HG03520 (cell line): ENCODE measurements at regions not wholly inside any gene's neighbourhood (a gene's known extent, or its start where the extent isn't known, plus 50 kb on each side); places are given as distances from the start of the nearest gene placed in this dataset.

ENCODE experiments used
- ATAC-seq: cut with Tn5 transposase; IDR thresholded peaks from one replicate; pipeline ENCODE4 v1.9.1; 2021; ENCODE audit warnings: mild to moderate bottlenecking, moderate library complexity; ENCODE audit not compliant: unreplicated experiment

DNA sequence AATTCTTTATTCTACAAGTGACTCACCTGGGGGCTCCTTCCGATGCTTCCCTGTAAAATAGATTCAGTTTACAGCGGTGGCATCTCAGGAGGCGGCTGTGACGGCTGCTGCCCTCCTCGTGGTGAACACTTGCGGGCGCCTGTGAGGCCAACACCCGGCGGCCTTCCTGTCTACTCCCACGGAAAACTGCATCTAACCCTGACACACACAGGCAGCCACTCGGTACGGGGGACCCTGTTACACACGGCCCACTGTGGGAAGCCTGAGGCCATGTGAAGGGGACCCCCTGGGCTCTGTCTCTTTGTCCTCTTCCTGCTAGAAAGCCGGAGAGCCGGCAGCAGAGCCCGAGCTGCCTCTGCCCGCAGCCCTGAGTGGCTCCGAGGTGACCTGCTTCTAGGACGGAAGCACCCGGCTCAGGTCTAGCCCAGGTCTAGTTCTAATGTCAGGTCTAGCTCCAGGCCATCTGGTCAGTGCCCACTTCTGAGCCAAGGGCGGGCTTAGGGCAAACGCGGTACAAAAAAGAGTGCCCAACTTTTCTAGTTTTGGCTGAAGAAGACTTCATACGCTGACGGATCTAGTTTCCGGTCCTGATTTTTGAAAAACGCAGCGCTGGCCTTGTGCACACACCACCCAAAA is 159.4 kb downstream of the ENGASE start:
- no peak for ATAC-seq

DNA sequence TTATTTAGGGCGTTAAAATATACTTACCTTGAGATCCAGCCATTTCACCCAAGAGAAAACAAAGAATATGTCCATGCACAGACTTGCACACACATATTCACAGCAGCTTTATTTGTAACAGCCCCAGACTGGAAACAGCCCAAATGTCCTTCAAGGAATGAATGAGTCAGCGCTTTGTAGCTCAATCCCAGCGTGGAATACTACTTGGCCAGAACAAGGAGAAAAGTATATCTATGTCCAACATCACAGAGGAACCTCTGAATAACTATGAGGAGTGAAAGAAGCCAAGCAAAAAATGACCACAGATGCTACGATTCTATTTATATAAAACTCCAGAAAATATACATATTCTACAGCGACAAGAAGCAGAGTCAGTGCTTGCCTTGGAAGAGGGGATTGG is 158.3 kb downstream of the ENGASE start:
- no peak for ATAC-seq

DNA sequence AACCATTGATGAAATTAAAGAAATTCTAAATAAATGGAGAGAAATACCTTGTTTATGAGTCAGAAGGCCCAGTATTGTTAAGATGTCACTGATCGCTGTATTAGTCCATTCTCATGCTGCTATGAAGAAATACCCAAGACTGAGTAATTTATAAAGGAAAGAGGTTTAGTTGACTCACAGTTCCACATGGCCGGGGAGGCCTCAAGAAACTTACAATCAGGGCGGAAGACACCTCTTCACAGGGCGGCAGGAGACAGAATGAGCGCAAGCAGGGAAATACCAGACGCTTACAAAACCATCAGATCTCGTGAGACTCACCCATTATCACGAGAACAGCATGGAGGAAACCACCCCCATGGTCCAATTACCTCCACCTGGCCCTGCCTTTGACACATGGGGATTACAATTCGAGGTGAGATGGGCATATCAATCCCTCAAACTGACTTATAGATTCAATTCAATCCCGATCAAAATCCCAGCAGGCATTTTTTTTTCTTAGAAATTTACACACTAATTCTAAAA is 157.2 kb downstream of the ENGASE start:
- ATAC-seq: no peak

DNA sequence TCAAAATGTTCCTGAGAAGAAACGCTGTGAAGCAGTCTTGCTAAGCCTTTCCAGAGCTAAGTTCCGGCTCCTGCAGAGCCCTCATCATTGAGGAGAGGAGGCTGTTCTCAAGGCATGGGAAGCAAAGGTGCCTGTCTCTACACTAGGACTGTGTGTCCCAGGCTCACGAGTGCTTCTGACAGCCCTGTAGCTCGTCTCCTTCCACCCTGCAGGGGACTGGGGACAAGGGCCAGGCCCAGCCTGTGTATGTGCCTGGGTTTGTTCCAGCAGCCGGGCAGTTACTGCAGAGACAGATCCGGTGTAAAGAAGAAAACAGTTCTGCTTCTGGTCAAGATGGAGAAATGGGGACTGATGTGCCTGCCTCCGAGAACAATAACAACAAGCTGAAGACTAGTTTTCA is 156.0 kb downstream of the ENGASE start:
- no peak for ATAC-seq

DNA sequence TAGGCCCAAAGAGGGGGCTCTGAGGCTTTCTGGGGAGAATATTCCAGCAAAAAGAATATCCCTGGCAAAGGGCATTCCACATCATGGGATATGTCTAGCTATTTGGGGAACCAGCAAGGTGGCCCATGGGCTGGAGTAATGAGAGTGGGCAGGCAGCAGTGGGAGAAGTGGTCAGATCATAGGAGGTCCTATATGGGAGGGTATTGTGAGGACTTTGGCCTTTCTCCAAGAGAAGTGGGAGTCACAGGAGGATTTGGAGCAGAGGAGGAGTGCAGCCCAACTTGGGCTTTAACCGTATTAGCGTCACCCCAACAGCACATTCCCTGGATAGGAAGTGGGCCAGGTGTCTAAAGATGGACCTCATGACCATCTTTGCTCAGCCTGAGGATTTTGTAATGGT is 151.4 kb downstream of the ENGASE start:
- ATAC-seq: no peak

DNA sequence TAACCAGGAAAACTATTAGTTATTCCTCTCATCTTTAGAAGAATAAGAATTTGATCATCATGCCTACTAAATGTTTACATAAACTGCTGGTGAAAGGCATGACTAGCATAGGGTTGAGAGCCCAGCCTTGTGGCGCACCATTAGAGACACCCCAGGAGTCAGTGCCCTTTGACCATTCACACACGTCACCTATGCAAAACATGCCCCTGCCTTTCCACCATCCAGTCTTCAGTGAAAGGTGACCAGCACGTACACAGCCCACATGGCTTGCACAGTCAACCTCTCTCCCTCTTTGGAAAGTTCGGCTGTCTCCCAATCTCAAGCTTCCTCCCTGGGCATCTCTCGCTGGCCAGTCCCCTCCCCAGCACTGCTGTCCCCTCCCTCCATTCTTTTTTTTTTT is 150.3 kb downstream of the ENGASE start:
- ATAC-seq: no peak

DNA sequence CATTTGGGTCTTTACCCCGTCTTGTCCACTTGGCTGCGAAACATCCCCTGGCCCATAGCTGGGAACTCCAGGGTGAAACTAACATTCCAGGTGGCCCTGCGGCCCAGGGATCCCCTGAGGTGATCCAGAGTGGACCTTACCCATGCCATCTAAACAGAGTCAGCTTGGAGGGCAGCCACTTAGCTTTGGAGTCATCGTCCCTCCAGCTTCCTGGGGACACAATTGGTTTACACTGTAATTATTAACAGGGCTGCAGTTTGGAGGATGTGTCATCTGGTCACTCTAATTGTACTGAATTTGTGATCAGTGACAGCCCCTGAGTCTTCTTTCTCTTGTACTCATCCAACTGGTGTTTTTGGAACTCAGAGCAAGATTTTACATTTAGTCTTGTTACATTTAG is 149.9 kb downstream of the ENGASE start:
- ATAC-seq: no peak

DNA sequence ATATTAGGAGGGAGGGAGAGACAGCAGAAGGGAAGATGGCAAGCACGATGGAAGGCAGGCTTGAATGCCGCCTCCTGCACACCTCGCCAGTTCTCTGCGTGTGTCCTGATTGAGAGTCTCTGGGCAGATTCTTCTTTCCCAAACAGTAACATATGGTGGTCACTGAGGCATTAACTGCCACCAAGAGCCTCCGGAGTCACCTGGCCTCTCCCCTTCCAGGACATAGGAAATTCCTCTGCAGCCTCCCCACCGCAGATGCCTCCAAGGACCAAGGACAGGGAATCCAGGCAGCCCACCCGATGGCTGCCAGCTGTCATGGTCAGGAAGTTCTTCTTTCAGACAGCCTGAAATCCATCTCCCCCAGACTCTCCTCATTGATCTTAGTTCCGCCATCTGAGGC is 149.3 kb downstream of the ENGASE start:
- ATAC-seq: no peak

DNA sequence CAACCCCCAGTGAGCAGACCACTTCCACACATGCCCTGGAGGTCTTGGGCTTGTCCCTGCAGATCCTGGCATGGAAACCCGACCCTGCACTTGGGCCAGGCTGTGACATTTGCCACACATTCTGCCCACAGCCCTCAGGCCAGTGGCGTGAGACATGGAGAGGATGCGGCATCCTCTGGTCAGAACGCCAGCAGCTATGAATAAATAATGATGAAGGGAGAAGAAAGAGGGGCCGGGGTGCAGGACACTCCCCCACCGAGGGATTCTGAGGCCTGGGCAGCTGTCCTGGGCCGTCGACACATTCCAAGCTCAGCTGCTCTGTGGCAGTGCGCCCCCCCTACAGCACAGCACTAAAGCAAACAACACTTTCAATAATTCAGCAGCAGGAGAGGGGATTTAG is 148.8 kb downstream of the ENGASE start:
- ATAC-seq: no peak

DNA sequence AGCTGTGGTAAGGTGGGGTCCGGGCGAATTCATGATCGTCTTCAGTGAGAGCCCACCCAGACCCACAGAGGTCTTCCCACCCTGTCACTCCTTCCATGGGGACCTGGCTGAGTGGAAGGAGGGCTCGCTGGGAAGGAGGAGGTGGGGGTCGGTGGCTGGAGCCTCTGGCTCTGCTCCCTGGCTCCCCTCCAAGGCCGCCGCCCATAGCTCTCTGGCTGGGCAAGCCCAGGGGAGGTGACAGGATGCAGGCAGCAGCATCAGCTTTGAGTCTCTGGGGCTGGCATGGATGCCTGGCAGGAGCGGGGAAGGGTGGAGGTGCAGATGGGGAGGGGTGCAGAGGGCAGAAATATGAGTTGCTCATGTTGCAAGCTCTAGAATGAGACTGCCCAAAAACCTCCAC is 147.0 kb downstream of the ENGASE start:
- no peak for ATAC-seq

DNA sequence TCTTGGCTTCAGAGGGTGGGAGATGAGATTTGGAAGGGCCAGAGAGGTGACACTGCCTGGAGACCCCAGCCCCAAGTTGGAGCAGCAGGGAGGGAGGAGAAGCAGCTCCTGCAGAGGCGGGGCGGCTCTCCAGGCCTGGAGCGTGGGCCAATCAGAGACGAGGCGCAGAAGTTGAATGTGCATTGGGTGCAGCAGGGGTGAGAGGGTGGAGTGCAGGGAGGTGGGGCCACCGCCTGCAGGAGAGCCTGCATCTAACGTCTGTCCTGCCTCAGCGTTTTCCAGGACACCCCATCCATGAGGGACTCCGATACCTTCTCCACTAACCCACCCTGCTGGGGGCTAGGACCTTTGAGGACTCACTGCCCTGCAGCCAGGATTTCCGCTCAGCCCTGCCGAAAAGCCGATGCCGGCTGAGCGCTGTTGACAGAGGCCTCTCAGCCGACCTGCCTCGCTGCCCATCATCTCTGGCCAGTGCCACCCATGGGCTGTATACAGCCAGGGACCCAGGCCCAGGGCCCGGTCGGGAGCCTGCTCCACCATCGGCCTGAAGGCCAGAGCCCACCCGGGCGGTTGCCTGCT is 146.2 kb downstream of the ENGASE start:
- ATAC-seq: no peak

DNA sequence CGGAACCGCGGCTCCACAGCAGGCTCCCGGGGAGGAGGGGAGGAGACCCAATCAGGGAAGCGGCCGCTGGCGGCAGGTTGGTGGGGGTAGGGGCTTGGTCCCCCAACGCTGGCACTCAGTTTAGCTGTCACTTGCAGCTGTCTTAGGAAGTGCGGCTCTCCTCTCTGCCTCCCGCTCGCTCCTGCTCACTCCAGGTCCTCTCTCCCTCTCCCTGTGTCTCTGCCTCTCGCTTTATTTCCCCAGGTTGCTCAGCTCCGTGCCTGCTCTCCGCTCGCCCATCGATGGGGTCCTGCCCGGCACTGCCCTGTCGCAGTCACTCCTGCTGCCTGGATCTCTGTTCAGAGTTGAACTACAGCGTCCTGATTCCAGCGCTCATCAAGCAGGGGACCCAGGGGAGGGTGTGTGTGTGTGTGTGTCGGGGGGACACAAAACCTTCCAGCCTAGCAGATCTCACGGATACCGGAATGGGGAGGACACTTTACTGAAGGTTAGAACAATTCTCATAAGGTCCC is 145.6 kb downstream of the ENGASE start:
- ATAC-seq: no peak

DNA sequence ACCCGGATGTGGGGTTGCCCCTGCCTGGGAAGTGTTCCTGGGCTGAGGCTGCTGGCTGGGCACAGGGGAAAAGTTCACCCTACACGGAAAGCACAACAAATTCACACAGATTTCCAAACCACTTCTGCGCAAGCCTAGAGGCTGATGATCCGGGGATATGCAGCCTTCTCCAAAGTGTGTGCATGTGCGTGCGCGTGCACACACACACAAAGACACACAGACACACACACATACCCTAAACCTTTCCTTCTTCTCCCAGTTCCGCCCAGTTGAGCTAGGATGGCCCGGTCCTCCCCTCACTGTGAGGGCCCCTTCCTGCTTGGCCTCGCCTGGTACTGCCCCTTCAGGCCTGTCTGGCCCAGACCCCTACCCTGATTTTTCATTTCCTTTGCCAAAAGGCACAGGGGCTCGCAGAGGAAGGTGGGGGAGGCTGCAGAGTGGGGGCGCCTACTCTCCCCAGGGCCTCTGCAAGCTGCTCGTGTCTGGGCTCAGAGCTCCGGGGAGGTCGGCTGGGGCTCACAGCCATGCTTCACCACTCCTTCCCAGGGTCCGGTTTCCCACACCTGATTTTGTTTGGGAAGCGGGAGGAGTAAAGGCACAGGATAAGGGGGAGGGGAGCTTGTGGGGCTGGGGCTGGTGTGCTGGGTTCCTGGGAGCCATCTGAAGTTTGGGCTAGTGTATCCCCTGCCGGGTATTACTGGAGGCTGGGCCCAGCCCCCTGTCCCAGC is 144.7 kb downstream of the ENGASE start:
- no peak for ATAC-seq

DNA sequence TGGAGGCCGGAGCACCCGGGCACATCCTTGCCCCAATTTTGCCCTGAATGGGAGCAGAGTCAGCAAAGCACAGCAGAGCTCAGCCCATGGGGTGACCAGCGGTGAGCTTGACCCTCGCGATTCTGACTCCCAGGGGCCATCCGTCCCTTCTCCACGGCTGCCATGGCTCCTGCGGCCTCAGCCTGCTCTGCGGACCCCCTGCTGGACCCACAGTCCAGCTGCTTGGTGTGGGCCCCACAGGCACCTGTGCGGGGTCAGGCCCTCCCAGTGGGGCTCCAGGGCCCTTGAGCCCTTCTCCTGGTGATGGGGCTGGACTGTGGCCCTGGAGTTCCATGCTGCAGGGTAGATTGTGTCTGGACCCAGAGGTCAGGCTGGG is 144.2 kb downstream of the ENGASE start:
- no peak for ATAC-seq

DNA sequence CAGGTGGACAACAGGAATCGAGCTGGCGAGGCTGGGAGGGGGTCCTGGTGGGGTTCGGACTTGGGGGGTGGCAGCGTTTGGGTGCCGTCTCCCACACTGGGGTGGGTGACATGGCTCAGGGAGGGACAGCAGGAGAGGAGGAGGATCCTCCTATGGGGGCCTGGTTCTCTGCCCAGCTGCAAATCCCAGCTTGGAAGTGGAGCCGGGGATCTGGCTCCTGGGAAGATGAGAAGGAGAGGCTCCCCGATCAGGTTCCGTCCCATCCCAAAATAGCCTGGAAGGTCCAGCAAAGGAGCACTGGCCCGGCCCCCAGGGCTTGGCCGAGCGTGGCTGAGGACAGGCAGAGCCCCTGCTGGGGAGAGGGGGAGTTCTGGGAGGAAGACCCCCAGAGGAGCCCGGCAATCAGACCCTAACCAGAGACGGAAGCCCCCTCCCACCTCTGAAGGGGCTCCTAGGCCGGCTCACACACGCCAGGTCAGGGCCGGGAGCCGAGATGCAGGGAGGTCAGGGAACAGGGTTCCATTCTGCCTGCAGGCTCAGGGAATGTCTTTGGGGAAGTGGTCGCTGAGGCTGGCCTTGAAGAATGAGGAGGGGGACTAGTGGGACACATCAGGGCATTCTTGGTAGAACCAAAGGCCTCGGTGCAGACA is 143.7 kb downstream of the ENGASE start:
- ATAC-seq: no peak

DNA sequence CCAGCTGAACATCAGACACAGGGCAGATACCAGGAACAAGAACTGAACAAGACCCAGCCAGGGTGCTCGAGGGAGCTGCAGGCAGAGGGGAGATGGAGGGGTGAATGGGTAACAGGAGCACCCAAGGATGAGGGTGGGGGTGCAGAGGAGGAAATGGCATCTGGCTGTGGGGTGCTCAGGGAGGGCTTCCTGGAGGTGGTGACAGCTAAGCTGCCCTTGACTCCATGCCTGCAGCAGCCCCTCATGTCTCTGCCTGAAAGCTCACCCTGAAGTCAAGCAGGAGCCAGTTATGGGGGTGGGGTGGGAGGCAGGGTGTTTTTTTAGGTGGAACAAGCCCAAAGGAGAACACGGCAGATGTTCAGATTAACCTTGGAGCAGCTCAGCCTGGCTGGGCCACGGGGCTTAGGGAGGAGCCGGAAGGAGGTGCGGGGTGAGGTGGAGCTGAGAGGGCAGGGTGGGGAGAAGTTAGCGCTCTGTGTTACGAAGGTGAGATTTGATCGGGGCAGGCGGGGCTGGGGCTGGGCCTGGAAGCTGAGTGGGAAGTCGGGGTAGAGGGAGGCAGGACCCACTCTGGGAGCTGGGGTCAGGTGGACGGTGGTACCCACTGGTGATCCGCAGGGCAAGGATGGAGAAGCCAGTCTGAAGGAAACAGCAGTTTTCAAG is 143.0 kb downstream of the ENGASE start:
- no peak for ATAC-seq

DNA sequence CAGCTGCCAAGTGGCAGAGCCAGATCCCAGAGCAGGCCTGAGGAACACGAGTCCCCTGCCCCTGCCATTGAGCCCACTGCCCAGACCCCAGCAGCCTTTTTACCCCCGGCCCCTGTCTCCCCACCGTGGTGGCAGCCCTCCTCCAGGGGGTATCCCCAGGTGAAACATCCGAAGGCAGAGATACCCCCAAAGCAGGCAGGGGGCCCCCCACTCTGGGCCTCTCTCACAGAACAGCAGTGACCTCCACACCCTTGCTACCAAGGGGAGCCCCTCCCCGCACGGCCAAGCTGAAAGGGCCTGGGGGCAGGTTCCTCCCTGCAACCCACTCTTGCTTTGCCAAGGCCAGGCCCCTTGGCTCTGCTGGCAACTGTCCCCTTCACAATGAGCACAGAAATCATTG is 142.2 kb downstream of the ENGASE start:
- no peak for ATAC-seq

DNA sequence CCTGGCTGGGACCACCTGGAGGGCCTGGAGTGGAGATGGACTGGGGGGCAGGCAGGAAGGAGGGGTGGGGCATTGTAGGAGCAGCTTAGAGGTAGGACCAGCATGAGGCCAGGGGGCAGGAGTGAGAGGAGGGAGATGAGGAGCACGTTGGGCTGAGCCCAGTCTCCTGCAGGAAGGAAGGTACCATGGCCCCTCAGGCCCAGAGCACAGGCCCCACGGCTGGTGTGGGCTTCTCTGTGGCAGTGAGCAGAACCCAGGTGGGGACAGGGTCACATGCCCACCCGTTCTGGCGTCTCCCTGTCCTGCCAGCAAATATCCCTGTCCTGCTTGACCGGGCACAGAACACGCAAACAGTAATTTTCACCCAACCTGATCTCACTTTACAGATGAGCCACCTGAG is 141.8 kb downstream of the ENGASE start:
- ATAC-seq: no peak

DNA sequence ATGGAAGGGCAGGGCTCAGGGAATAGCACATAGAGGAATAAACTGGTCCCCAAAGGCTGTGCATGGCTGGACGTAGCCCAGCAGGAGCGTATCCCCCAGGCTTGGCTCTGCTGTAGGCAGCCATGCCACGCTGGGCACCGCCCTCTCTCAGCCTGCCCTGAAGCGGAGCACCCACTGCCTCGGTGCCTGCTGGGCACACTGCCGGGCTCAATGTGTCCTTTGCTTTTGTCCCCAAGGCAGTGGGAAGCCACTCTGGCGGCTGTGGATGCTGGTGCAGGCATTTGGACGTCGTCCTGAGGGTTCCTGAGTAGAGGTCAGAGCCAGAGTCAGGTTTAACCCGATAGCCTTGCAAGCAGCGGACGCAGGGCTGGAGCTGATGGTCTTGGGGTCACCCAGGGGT is 141.0 kb downstream of the ENGASE start:
- no peak for ATAC-seq

DNA sequence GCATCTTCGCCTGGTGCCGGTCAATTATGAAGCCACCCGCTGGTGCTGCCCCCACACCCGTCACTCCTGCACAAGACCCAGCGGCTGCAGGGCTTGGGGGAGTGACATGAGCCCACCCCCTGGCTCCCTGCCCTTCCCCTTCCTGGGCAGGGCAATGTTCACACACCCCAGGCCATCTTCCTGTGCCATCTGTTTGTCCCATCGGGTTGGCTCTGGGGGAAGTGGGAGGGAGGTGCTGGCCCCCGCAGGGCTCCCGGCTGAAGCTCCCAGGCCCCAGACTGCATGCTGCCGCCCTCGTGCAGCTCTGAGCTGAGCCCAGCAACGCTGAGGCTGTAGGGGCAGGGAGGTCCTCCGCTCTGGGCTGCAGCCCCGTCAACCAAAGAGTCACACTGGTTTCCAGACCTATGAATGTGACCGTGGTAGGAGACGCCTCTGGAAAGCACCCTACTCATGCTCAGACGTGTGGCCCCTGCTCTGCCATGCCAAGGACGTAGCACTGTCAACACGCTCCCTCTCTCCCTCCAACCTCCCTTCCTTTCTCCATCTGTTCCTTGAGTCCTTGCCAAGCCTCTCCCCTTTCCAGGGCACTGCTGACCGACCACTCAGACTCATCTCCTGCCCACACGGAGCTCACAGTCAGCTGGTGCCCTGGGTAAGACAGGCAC is 140.4 kb downstream of the ENGASE start:
- no peak for ATAC-seq

DNA sequence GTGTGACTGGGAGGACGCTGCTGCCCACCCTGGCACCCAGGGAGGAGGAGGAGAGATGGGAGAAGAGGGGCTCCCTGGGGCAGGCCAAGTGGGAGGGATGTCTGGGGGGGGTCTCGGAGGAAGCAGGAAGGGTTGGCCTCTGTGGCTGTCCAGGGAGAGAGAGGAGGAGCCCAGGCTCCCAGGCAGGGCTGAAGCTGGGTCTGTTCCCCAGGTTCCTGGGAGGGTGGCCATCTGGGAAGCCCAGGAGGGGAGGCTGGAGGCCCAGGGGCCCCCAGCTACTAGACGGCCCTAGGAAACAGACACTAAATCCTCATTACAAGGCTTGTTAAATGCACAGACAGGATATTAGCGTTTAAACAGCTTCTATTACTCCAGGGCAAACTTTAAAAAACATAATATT is 139.8 kb downstream of the ENGASE start:
- no peak for ATAC-seq
